ENCODE measurements at regions not wholly inside any gene's neighbourhood (a gene's known extent, or its start where the extent isn't known, plus 50 kb on each side); places are given as distances from the start of the nearest gene placed in this dataset.

DNA sequence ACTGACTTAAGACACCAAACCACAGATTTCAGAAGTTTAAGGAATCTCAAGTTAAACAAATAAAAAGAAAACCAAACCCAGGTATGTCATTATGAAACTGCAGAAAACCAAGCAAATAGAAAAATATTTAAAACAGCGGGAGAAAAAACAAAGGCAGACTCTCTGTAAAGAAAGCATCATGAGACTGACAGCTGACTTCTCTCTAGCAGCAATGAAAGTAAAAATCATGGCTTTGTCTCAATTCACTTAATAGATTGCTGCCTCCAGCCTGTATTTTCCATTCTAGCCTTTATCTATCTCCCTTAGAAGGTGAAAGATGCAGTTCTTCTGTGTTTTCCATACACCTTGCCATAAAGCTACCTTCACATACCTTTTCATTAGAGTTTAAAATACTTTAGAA lies 131.1 kb upstream of the IPO5 start:
- Histone ChIP-seq H2AFZ (ENCODE audit: low read depth, low read length) (no peak overlapping the region), H3K27me3 (ENCODE audit: control insufficient read depth in 2 of 2, insufficient read depth in 2 of 2, low read length in 2 of 2) (no peaks in the 10 kb centered on the region), H3K9ac (ENCODE audit: insufficient read depth in 1 of 2, low read depth in 2 of 2, low read length in 2 of 2) (no peak overlapping the region), H3K27ac (ENCODE audit: extremely low read depth, low read depth, low read length) (no peak overlapping the region), H3K4me1 (replicated peaks in 1 of 2; ENCODE audit: control insufficient read depth in 2 of 2, insufficient read depth in 2 of 2, low read length in 2 of 2) (no peaks in the 10 kb centered on the region), H3K36me3 (ENCODE audit: control insufficient read depth, insufficient read depth, low read length) (no peaks in the 10 kb centered on the region), H3K9me1 (ENCODE audit: control insufficient read depth, insufficient read depth, low read length) (no peaks in the 10 kb centered on the region), H3K9me3 (replicated peaks; ENCODE audit: control insufficient read depth, insufficient read depth, low read depth, low read length) (no peaks in the 10 kb centered on the region), H3K4me3 (no peak overlapping the region), H4K20me1 (replicated peaks; ENCODE audit: control insufficient read depth, insufficient read depth, low read length) (no peaks in the 10 kb centered on the region), H3K4me2 (ENCODE audit: insufficient read depth, low read length) (no peak overlapping the region), H3K79me2 (ENCODE audit: control insufficient read depth, insufficient read depth, low read length) (no peaks in the 10 kb centered on the region)
- FAIRE-seq = no peak
- ChIA-PET CTCF (ENCODE audit: low intra/inter-chr PET ratio) (no interaction called here), POLR2A (no interaction called here)
- no peak for DNase-seq (ENCODE audit: extremely low read depth in 1 of 4, low spot score in 3 of 4)
- intact Hi-C loops (cut with micrococcal nuclease) = no loop called here
- ATAC-seq = no peak
- BruUV-seq (replicated peaks) = no TSS peak
- in situ Hi-C loops (cut with MboI) = no loop called here
- WGBS (ENCODE audit: insufficient coverage, low coverage, missing lambda C conversion rate) = 0% methylated on average over 1 of the region's 1 CpG
- TF ChIP-seq SIN3B (IDR thresholded peaks at IDR 0.05; ENCODE audit: low read depth) (no peak), REST (IDR thresholded peaks at IDR 0.05; ENCODE audit: borderline replicate concordance) (no peak), REST (CRISPR knock-in tag; IDR thresholded peaks at IDR 0.05; ENCODE audit: low read depth) (no peak), ZNF282 (CRISPR knock-in tag; IDR thresholded peaks at IDR 0.05) (no peak), FOXA3 (CRISPR knock-in tag; conservative IDR thresholded peaks at IDR 0.05 in 1 of 2, IDR thresholded peaks at IDR 0.05 in 1 of 2) (no peak), CREBBP (IDR thresholded peaks at IDR 0.05; ENCODE audit: low read depth, low read length) (no peak), L3MBTL2 (IDR thresholded peaks at IDR 0.05) (no peak), CCNT2 (IDR thresholded peaks at IDR 0.05; ENCODE audit: borderline replicate concordance, extremely low read depth, insufficient read length, low read depth, low read length) (no peak), PBX2 (CRISPR knock-in tag; IDR thresholded peaks at IDR 0.05; ENCODE audit: low read depth) (no peak), PBX2 (tag; conservative IDR thresholded peaks at IDR 0.05; ENCODE audit: low read depth) (no peak), CBFA2T2 (conservative IDR thresholded peaks at IDR 0.05) (no peak)
- TF ChIP-seq, protein P1, sequence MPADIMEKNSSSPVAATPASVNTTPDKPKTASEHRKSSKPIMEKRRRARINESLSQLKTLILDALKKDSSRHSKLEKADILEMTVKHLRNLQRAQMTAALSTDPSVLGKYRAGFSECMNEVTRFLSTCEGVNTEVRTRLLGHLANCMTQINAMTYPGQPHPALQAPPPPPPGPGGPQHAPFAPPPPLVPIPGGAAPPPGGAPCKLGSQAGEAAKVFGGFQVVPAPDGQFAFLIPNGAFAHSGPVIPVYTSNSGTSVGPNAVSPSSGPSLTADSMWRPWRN (IDR thresholded peaks at IDR 0.05; ENCODE audit: low read depth) = no peak

Measured in K562 (cell line).